Activated T-helper 2 cell treated with anti-CD3 and anti-CD28 coated beads, Interferon-gamma antibody, Interleukin-2, Interleukin-4, amounts not matched to agents 10 μg/mL and 5 μg/mL and 100 μg/mL, durations not matched to agents 14 hours and 24 hours and 36 hours (primary cell): ENCODE measurements at regions not wholly inside any gene's neighbourhood (a gene's known extent, or its start where the extent isn't known, plus 50 kb on each side); places are given as distances from the start of the nearest gene placed in this dataset.

Experiments
- DNase-seq: peaks from one replicate; pipeline ENCODE4 v3.0.0; 2021; ENCODE audit warnings: low spot score
- H3K27ac Mint-ChIP-seq: one replicate; pipeline ENCODE4 v1.8.0; 2021; ENCODE audit warnings: mixed read lengths
- H3K27me3 Mint-ChIP-seq: one replicate; pipeline ENCODE4 v1.8.0; 2021; ENCODE audit warnings: low read depth, mixed read lengths
- H3K36me3 Mint-ChIP-seq: one replicate; pipeline ENCODE4 v1.8.0; 2021; ENCODE audit warnings: low read depth, mixed read lengths
- H3K4me1 Mint-ChIP-seq: one replicate; pipeline ENCODE4 v1.8.0; 2021; ENCODE audit warnings: low read depth, mixed read lengths
- H3K4me3 Mint-ChIP-seq: one replicate; pipeline ENCODE4 v1.8.0; 2021; ENCODE audit warnings: low read depth, mild to moderate bottlenecking, moderate library complexity, mixed read lengths
- H3K9me3 Mint-ChIP-seq: one replicate; pipeline ENCODE4 v1.8.0; 2021; ENCODE audit warnings: mixed read lengths
- intact Hi-C: fragments of 100-400 bp; cut with micrococcal nuclease; formaldehyde crosslinking; loops from one replicate; pipeline ENCODE4 v1.15.1; 2023

DNA sequence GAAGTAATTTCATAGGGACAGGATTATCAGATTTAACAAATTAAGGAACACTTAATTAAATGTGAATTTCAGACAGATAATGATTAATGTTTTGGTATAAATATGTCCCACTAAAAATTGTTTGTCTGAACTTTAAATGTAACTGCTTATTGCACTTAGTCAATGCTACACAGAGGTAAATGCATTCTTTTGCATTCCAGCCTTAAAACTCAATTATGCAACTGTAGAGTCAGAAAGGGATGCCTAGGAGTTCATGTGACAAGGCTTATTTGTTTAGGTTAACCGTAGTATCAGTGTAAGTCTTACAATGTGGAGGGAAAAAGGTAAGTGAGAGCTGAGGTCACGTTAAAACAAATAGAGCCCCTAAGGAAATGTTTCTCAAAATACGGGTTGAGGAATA, 347.2 kb upstream of the ARGLU1 start:
- Mint-ChIP-seq H3K27ac (no peak overlapping the region), H3K27me3 (peaks cover 12% of the 10 kb centered on the region), H3K4me1 (no peaks in the 10 kb centered on the region), H3K9me3 (no peaks in the 10 kb centered on the region), H3K4me3 (no peak overlapping the region), H3K36me3 (no peaks in the 10 kb centered on the region)
- no peak for DNase-seq
- intact Hi-C loops, result no loop called here

GRCh38 chr13:106911627-106912026, 343.7 kb upstream of the ARGLU1 start:
- Mint-ChIP-seq H3K4me3 (no peak overlapping the region), H3K27me3 (peaks cover 5% of the 10 kb centered on the region), H3K27ac (no peak overlapping the region), H3K4me1 (no peaks in the 10 kb centered on the region), H3K9me3 (no peaks in the 10 kb centered on the region), H3K36me3 (no peaks in the 10 kb centered on the region)
- intact Hi-C loops, result no loop called here
- no peak for DNase-seq

DNA sequence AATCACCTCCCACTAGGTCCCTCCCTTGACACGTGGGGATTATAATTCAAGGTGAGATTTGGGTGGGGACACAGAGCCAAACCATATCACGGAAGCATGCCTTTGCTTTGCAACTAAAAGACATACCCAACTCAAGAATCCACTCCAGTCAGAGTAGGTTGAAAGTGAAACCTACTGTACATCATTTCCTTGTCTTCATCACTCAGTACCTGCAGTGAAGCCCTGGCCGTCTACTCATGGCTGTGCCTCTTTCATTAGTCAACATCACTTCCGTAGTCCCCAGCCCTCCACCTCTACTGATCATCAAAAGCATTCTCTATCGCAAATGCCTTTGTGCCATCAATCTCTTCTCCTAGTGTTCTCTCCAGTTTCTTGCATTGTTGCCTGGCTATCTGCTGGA, 343.1 kb upstream of the ARGLU1 start:
- intact Hi-C loops, result no loop called here
- no peak overlapping the region for H3K4me3 Mint-ChIP-seq
- no peak overlapping the region for H3K27ac Mint-ChIP-seq
- peaks cover 5% of the 10 kb centered on the region for H3K27me3 Mint-ChIP-seq
- no peaks in the 10 kb centered on the region for H3K9me3 Mint-ChIP-seq
- DNase-seq, result no peak
- no peaks in the 10 kb centered on the region for H3K4me1 Mint-ChIP-seq
- no peaks in the 10 kb centered on the region for H3K36me3 Mint-ChIP-seq

DNA sequence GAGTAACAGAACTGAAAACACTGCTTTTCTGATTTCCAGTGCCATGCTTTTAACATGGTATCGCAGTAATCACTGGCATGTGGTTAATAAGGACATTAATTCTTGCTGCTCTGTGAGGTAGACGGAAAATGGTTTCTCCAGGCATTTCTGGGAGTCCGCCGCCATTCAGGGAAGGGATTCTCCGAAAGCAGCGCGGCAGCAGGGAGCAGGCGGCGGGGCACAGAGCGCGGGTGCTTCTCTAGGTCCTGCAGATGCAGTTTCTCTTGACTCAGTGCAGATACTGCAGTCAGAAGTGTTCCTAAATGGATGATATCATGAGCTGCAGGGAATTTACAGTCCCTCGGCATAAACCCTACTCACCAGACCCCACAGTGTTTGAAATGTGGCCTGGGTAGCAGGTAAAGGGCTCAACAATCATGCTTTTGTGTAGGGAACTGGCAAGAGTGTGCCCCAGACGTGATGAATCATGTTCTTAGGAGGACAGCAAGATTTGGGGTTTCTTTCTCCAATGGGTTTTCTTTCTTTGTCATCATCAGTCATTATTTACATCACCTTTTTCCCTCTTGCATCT, 338.6 kb upstream of the ARGLU1 start:
- intact Hi-C loops, result no loop called here
- no peak overlapping the region for H3K27ac Mint-ChIP-seq
- H3K27me3 Mint-ChIP-seq, result no peaks in the 10 kb centered on the region
- H3K4me1 Mint-ChIP-seq, result no peaks in the 10 kb centered on the region
- DNase-seq, result no peak
- no peaks in the 10 kb centered on the region for H3K9me3 Mint-ChIP-seq
- no peak overlapping the region for H3K4me3 Mint-ChIP-seq
- no peaks in the 10 kb centered on the region for H3K36me3 Mint-ChIP-seq

DNA sequence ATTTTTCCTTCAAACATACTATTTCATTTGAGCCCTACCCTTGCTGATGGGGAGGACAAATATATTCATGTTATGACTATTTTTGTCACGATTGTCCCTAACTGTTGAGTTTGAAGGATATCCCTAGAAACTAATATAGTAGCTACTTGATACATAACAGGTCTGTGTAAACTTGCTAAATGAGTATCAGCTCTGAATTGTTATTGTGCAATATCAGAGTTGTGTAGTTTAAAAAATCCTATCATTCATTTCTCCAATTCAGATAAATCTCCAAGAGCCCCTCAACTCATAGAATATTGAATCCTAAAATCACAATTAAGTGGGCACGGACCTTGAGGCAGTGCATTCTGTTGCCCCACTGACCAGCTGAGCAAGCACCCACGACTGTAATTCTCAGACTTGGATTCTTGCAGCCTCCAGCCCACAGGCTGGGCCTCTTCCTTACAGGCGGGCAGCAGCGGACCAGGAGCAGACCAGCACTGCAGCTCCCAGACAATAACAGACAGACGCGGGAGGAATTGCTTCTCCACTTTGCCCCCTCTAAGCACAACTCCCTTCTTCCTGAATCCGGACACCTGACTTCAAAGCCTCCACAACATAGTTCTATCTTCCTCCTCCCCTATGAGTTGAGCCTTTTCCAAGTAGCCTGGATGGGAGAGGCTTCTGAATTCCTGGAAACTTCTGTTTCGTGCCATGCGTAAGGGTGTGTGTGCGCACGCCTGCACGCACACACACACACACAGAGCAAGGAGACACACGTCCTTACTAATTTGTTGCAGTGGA, 337.6 kb upstream of the ARGLU1 start:
- no peak overlapping the region for H3K27ac Mint-ChIP-seq
- no peaks in the 10 kb centered on the region for H3K27me3 Mint-ChIP-seq
- intact Hi-C loops, result no loop called here
- no peak for DNase-seq
- H3K4me3 Mint-ChIP-seq, result no peak overlapping the region
- H3K9me3 Mint-ChIP-seq, result no peaks in the 10 kb centered on the region
- H3K36me3 Mint-ChIP-seq, result no peaks in the 10 kb centered on the region
- no peaks in the 10 kb centered on the region for H3K4me1 Mint-ChIP-seq

DNA sequence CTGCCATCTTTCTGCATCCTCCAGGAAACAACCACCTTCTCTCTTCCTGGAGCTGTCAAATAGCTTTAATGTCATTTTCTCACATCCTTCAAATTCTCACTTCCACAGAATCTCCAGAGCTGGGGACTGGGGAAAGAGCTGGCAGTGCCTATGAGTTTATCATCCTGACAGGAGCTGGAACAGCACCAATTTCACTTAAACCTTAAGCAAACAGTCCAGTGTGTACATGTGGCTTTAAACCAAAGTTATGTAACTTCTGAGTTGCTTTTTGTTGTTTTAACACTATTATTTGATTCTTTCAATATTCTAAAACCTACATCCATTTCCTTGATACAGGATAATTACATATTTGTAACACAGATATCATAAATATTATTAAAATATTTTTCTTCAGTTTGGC, 331.5 kb upstream of the ARGLU1 start:
- no peaks in the 10 kb centered on the region for H3K9me3 Mint-ChIP-seq
- intact Hi-C loops, result no loop called here
- H3K4me1 Mint-ChIP-seq, result no peaks in the 10 kb centered on the region
- no peaks in the 10 kb centered on the region for H3K27me3 Mint-ChIP-seq
- no peak overlapping the region for H3K27ac Mint-ChIP-seq
- no peaks in the 10 kb centered on the region for H3K36me3 Mint-ChIP-seq
- H3K4me3 Mint-ChIP-seq, result no peak overlapping the region
- no peak for DNase-seq

GRCh38 chr13:106898231-106898630, 330.3 kb upstream of the ARGLU1 start:
- Mint-ChIP-seq H3K27me3 (no peaks in the 10 kb centered on the region), H3K4me3 (no peak overlapping the region), H3K4me1 (no peaks in the 10 kb centered on the region), H3K9me3 (no peaks in the 10 kb centered on the region), H3K36me3 (no peaks in the 10 kb centered on the region), H3K27ac (no peak overlapping the region)
- intact Hi-C loops, result no loop called here
- no peak for DNase-seq

GRCh38 chr13:106888148-106888547, 320.2 kb upstream of the ARGLU1 start:
- no peak overlapping the region for H3K27ac Mint-ChIP-seq
- intact Hi-C loops, result no loop called here
- H3K9me3 Mint-ChIP-seq, result no peaks in the 10 kb centered on the region
- no peaks in the 10 kb centered on the region for H3K36me3 Mint-ChIP-seq
- H3K27me3 Mint-ChIP-seq, result no peaks in the 10 kb centered on the region
- no peak overlapping the region for H3K4me3 Mint-ChIP-seq
- DNase-seq, result no peak
- H3K4me1 Mint-ChIP-seq, result no peaks in the 10 kb centered on the region

DNA sequence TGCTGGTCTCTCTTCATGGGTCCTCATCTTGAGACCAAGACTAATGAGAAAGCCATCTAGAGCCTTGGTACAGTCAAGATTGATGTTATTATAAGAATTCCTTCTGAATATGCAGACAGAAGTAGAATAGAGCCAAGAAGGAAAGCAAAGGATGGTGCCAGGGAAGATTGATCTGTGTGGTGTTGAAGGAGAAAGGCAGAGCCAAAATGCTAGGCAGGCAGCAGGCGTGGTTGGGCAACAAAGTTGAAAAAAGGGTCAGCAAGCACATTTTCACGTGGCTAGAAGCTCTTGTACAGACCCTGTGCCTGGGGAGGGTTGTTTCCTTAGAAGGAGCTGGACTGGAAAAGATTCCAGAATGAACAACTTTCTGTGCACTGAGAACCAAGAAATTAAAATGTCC, 319.7 kb upstream of the ARGLU1 start:
- Mint-ChIP-seq H3K27ac (no peak overlapping the region), H3K4me3 (no peak overlapping the region), H3K4me1 (no peaks in the 10 kb centered on the region), H3K36me3 (no peaks in the 10 kb centered on the region), H3K9me3 (no peaks in the 10 kb centered on the region), H3K27me3 (no peaks in the 10 kb centered on the region)
- intact Hi-C loops, result no loop called here
- no peak for DNase-seq

GRCh38 chr13:106883976-106884375, 316.0 kb upstream of the ARGLU1 start:
- H3K36me3 Mint-ChIP-seq, result no peaks in the 10 kb centered on the region
- no peak overlapping the region for H3K27ac Mint-ChIP-seq
- H3K9me3 Mint-ChIP-seq, result no peaks in the 10 kb centered on the region
- intact Hi-C loops, result no loop called here
- no peaks in the 10 kb centered on the region for H3K27me3 Mint-ChIP-seq
- no peak for DNase-seq
- H3K4me3 Mint-ChIP-seq, result no peak overlapping the region
- H3K4me1 Mint-ChIP-seq, result no peaks in the 10 kb centered on the region

GRCh38 chr13:106882246-106882645, 314.3 kb upstream of the ARGLU1 start:
- Mint-ChIP-seq H3K4me1 (no peaks in the 10 kb centered on the region), H3K4me3 (no peak overlapping the region)
- DNase-seq, result no peak

DNA sequence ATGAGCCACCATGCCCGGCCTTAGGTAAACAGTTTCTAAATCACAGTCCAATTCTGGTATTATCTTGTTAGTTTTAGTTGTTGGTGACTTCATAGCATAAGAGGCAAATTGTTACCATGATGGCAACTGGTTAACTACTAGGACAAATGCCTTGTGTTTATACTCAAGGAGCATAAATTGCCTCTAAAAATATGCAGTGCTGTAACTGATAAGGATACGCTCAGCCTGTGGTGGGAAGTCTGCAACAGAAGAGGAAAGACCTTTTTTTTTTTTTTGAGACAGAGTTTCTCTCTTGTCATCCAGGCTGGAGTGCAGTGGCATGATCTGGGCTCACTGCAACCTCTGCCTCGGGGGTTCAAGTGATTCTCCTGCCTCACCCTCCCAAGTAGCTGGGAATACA, 311.9 kb upstream of the ARGLU1 start:
- no peaks in the 10 kb centered on the region for H3K4me1 Mint-ChIP-seq
- H3K27ac Mint-ChIP-seq, result no peak overlapping the region
- intact Hi-C loops, result no loop called here
- no peaks in the 10 kb centered on the region for H3K9me3 Mint-ChIP-seq
- no peak overlapping the region for H3K4me3 Mint-ChIP-seq
- no peaks in the 10 kb centered on the region for H3K27me3 Mint-ChIP-seq
- no peak for DNase-seq
- H3K36me3 Mint-ChIP-seq, result no peaks in the 10 kb centered on the region

More at GRCh38 chr13:106882246-106882645, 314.3 kb upstream of the ARGLU1 start:
- Mint-ChIP-seq H3K27me3 (no peaks in the 10 kb centered on the region), H3K36me3 (no peaks in the 10 kb centered on the region), H3K27ac (no peak overlapping the region), H3K9me3 (no peaks in the 10 kb centered on the region)
- intact Hi-C loops, result no loop called here

GRCh38 chr13:106874323-106874722, 306.4 kb upstream of the ARGLU1 start:
- no peak overlapping the region for H3K27ac Mint-ChIP-seq
- intact Hi-C loops, result no loop called here
- H3K4me1 Mint-ChIP-seq, result no peaks in the 10 kb centered on the region
- H3K4me3 Mint-ChIP-seq, result no peak overlapping the region
- no peaks in the 10 kb centered on the region for H3K36me3 Mint-ChIP-seq
- no peaks in the 10 kb centered on the region for H3K27me3 Mint-ChIP-seq
- H3K9me3 Mint-ChIP-seq, result peaks cover 3% of the 10 kb centered on the region
- no peak for DNase-seq
